ENCODE measurements at regions not wholly inside any gene's neighbourhood (a gene's known extent, or its start where the extent isn't known, plus 50 kb on each side); places are given as distances from the start of the nearest gene placed in this dataset.

- no peaks in the 10 kb centered on the region for H3K9me3 ChIP-seq (ENCODE audit: insufficient read depth, low read length, severe bottlenecking)
- no peak overlapping the region for H3K9ac ChIP-seq (ENCODE audit: low read depth, low read length)
- no peak overlapping the region for H3K4me2 ChIP-seq (ENCODE audit: insufficient read depth, low read length)
- TF ChIP-seq EZH2 (IDR thresholded peaks at IDR 0.05; ENCODE audit: borderline replicate concordance, low read depth, low read length, severe bottlenecking): no peak
- no peak for DNase-seq
- no peaks in the 10 kb centered on the region for H3K79me2 ChIP-seq (ENCODE audit: insufficient read depth, low read length)
- no peaks in the 10 kb centered on the region for H3K27me3 ChIP-seq (ENCODE audit: insufficient read depth, low read length, poor library complexity)
- no peaks in the 10 kb centered on the region for H3K36me3 ChIP-seq (ENCODE audit: insufficient read depth, low read length)
- no peaks in the 10 kb centered on the region for H4K20me1 ChIP-seq (ENCODE audit: insufficient read depth, low read length)
- H3K27ac ChIP-seq (ENCODE audit: low read length): no peak overlapping the region
- H2AFZ ChIP-seq (ENCODE audit: low read depth, low read length): no peak overlapping the region
- H3K4me1 ChIP-seq (ENCODE audit: insufficient read depth, low read length): no peaks in the 10 kb centered on the region
- no peak for ATAC-seq (ENCODE audit: insufficient read depth, low read depth)
- no peak overlapping the region for H3K4me3 ChIP-seq (ENCODE audit: low read depth in 1 of 2, low read length in 2 of 2)
Measured at GRCh38 chr3:106086636-106087035, 217.8 kb upstream of the CBLB start.

- Histone ChIP-seq H4K20me1 (ENCODE audit: insufficient read depth, low read length) (no peaks in the 10 kb centered on the region), H3K4me3 (ENCODE audit: low read depth in 1 of 2, low read length in 2 of 2) (no peak overlapping the region), H3K9me3 (ENCODE audit: insufficient read depth, low read length, severe bottlenecking) (no peaks in the 10 kb centered on the region), H3K27ac (ENCODE audit: low read length) (no peak overlapping the region), H3K9ac (ENCODE audit: low read depth, low read length) (no peak overlapping the region), H3K27me3 (ENCODE audit: insufficient read depth, low read length, poor library complexity) (no peaks in the 10 kb centered on the region), H3K4me2 (ENCODE audit: insufficient read depth, low read length) (no peak overlapping the region), H3K4me1 (ENCODE audit: insufficient read depth, low read length) (no peaks in the 10 kb centered on the region), H3K79me2 (ENCODE audit: insufficient read depth, low read length) (no peaks in the 10 kb centered on the region), H2AFZ (ENCODE audit: low read depth, low read length) (no peak overlapping the region), H3K36me3 (ENCODE audit: insufficient read depth, low read length) (no peaks in the 10 kb centered on the region)
- ATAC-seq (ENCODE audit: insufficient read depth, low read depth) (no peak), DNase-seq (no peak)
- TF ChIP-seq EZH2 (IDR thresholded peaks at IDR 0.05; ENCODE audit: borderline replicate concordance, low read depth, low read length, severe bottlenecking) (no peak), CTCF (IDR thresholded peaks at IDR 0.05; ENCODE audit: borderline replicate concordance, extremely low read depth, low read length, poor library complexity, severe bottlenecking) (no peak)
Measured at GRCh38 chr3:106088304-106088703, 219.5 kb upstream of the CBLB start.

GRCh38 chr3:106088899-106089298 lies 220.1 kb upstream of the CBLB start:
- Histone ChIP-seq H3K36me3 (ENCODE audit: insufficient read depth, low read length) (no peaks in the 10 kb centered on the region), H2AFZ (ENCODE audit: low read depth, low read length) (no peak overlapping the region), H3K4me1 (ENCODE audit: insufficient read depth, low read length) (no peaks in the 10 kb centered on the region), H3K27me3 (ENCODE audit: insufficient read depth, low read length, poor library complexity) (no peaks in the 10 kb centered on the region), H4K20me1 (ENCODE audit: insufficient read depth, low read length) (no peaks in the 10 kb centered on the region), H3K27ac (ENCODE audit: low read length) (no peak overlapping the region), H3K4me3 (ENCODE audit: low read depth in 1 of 2, low read length in 2 of 2) (no peak overlapping the region), H3K4me2 (ENCODE audit: insufficient read depth, low read length) (no peak overlapping the region), H3K79me2 (ENCODE audit: insufficient read depth, low read length) (no peaks in the 10 kb centered on the region), H3K9me3 (ENCODE audit: insufficient read depth, low read length, severe bottlenecking) (no peaks in the 10 kb centered on the region), H3K9ac (ENCODE audit: low read depth, low read length) (no peak overlapping the region)
- DNase-seq (no peak), ATAC-seq (ENCODE audit: insufficient read depth, low read depth) (no peak)
- no peak for TF ChIP-seq CTCF (IDR thresholded peaks at IDR 0.05; ENCODE audit: borderline replicate concordance, extremely low read depth, low read length, poor library complexity, severe bottlenecking)
- no peak for TF ChIP-seq EZH2 (IDR thresholded peaks at IDR 0.05; ENCODE audit: borderline replicate concordance, low read depth, low read length, severe bottlenecking)

GRCh38 chr3:106089806-106090205 lies 221.0 kb upstream of the CBLB start:
- TF ChIP-seq CTCF (IDR thresholded peaks at IDR 0.05; ENCODE audit: borderline replicate concordance, extremely low read depth, low read length, poor library complexity, severe bottlenecking) (no peak), EZH2 (IDR thresholded peaks at IDR 0.05; ENCODE audit: borderline replicate concordance, low read depth, low read length, severe bottlenecking) (no peak)
- ATAC-seq (ENCODE audit: insufficient read depth, low read depth): no peak
- H4K20me1 ChIP-seq (ENCODE audit: insufficient read depth, low read length): no peaks in the 10 kb centered on the region

More at GRCh38 chr3:106089806-106090205, 221.0 kb upstream of the CBLB start:
- H2AFZ ChIP-seq (ENCODE audit: low read depth, low read length): no peak overlapping the region
- H3K27ac ChIP-seq (ENCODE audit: low read length): no peak overlapping the region
- H3K36me3 ChIP-seq (ENCODE audit: insufficient read depth, low read length): no peaks in the 10 kb centered on the region
- no peak overlapping the region for H3K4me3 ChIP-seq (ENCODE audit: low read depth in 1 of 2, low read length in 2 of 2)
- no peaks in the 10 kb centered on the region for H3K27me3 ChIP-seq (ENCODE audit: insufficient read depth, low read length, poor library complexity)
- H3K79me2 ChIP-seq (ENCODE audit: insufficient read depth, low read length): no peaks in the 10 kb centered on the region
- no peak overlapping the region for H3K9ac ChIP-seq (ENCODE audit: low read depth, low read length)
- no peaks in the 10 kb centered on the region for H3K9me3 ChIP-seq (ENCODE audit: insufficient read depth, low read length, severe bottlenecking)
- H3K4me2 ChIP-seq (ENCODE audit: insufficient read depth, low read length): no peak overlapping the region
- no peak for DNase-seq
- H3K4me1 ChIP-seq (ENCODE audit: insufficient read depth, low read length): no peaks in the 10 kb centered on the region
